K562 (cell line): ENCODE measurements at regions not wholly inside any gene's neighbourhood (a gene's known extent, or its start where the extent isn't known, plus 50 kb on each side); places are given as distances from the start of the nearest gene placed in this dataset.
A peak's percentile ranks its signal among the peaks of the same experiment; 100 is the strongest.

Experiments
- TF ChIP-seq, protein P1 (sequence below): sonication (generic); formaldehyde crosslinking; IDR thresholded peaks from 2 replicates; pipeline ENCODE4 v1.8.0; 2022; ENCODE audit warnings: mild to moderate bottlenecking, missing genetic modification reagents
- TF ChIP-seq, protein P2 (sequence below), 3 experiments: IDR thresholded peaks in 2 of 3; conservative IDR thresholded peaks in 1 of 3; 2 replicates each; pipeline ENCODE4 v1.5.1; 2011 to 2012; ENCODE audit warnings: low read length in 3 of 3, mild to moderate bottlenecking in 3 of 3, control low read depth in 2 of 3, improper control_type of control experiment in 1 of 3, inconsistent platforms in 1 of 3, low read depth in 1 of 3, mixed read lengths in 1 of 3, moderate library complexity in 1 of 3; ENCODE audit not compliant: insufficient read depth in 2 of 3

DNA sequence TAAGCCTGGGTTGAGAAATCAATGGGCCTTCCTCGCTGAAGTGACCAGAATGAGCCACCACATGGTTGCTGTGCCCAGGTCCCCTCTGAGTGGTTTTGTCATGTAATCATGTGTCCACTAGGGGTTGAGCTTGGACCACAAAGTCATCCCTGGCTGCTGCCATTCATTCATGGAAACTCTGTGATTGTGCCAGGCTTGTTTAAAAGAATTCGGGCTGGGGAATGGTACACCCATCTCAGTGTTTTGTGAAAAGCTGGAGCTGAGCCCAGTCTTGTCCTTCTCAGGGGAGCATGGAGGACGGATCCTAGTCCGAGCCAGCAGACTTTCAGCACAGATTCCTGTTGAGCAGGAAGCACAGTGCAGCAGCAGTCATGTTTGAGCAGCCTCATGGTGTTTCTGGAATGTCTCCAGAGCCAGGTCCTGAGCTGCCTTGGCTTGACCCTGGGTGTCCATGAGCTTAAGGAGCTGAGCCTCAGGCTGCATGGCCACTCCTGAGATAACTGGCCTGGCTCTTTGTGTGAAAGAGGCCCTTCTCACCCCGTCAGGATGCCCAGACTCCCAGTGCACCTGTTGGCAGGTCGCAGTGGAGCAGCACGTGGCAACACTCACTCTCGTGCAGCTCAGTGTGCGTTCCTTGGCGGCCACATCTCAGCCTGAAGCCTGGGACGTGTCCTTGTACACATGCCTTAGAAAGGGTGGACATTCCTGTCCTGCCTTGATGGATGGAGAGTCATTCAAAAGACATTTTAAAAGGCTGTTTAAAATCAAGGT lies 260.3 kb upstream of the TPM1 start:
- TF ChIP-seq, protein P1, sequence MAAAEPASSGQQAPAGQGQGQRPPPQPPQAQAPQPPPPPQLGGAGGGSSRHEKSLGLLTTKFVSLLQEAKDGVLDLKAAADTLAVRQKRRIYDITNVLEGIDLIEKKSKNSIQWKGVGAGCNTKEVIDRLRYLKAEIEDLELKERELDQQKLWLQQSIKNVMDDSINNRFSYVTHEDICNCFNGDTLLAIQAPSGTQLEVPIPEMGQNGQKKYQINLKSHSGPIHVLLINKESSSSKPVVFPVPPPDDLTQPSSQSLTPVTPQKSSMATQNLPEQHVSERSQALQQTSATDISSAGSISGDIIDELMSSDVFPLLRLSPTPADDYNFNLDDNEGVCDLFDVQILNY (CRISPR knock-in tag) = no peak
- TF ChIP-seq, protein P2, sequence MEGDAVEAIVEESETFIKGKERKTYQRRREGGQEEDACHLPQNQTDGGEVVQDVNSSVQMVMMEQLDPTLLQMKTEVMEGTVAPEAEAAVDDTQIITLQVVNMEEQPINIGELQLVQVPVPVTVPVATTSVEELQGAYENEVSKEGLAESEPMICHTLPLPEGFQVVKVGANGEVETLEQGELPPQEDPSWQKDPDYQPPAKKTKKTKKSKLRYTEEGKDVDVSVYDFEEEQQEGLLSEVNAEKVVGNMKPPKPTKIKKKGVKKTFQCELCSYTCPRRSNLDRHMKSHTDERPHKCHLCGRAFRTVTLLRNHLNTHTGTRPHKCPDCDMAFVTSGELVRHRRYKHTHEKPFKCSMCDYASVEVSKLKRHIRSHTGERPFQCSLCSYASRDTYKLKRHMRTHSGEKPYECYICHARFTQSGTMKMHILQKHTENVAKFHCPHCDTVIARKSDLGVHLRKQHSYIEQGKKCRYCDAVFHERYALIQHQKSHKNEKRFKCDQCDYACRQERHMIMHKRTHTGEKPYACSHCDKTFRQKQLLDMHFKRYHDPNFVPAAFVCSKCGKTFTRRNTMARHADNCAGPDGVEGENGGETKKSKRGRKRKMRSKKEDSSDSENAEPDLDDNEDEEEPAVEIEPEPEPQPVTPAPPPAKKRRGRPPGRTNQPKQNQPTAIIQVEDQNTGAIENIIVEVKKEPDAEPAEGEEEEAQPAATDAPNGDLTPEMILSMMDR (IDR thresholded peaks at IDR 0.05 in 2 of 3, conservative IDR thresholded peaks at IDR 0.05 in 1 of 3; ENCODE audit: insufficient read depth in 2 of 3, low read depth in 1 of 3, low read length in 3 of 3) = peak; percentile 59 to 74 (median 67)
